ENCODE measurements at regions not wholly inside any gene's neighbourhood (a gene's known extent, or its start where the extent isn't known, plus 50 kb on each side); places are given as distances from the start of the nearest gene placed in this dataset.

DNA sequence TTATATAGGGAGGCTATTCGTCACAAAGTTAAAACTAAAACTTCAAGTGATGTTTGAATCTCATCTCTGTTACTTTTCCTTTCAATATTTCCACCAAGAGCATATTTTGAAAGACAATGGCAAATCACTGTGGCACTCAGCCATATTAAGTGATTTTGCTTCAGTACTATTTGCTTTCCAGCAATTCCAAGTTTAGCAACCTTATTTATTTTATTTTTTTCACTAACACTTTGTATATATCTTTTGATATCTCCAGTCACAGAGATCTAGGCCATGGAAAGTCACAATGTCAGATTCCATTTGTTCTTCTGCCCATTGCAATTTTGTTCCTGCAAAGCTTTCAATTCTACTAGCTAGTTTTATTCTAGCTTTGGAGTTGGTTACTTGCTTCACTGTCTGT lies 1514.5 kb upstream of the ADGRL3 start:
- no peak for TF ChIP-seq EZH2 (IDR thresholded peaks at IDR 0.05; ENCODE audit: insufficient read depth, low read length)
- TF ChIP-seq, protein P1, sequence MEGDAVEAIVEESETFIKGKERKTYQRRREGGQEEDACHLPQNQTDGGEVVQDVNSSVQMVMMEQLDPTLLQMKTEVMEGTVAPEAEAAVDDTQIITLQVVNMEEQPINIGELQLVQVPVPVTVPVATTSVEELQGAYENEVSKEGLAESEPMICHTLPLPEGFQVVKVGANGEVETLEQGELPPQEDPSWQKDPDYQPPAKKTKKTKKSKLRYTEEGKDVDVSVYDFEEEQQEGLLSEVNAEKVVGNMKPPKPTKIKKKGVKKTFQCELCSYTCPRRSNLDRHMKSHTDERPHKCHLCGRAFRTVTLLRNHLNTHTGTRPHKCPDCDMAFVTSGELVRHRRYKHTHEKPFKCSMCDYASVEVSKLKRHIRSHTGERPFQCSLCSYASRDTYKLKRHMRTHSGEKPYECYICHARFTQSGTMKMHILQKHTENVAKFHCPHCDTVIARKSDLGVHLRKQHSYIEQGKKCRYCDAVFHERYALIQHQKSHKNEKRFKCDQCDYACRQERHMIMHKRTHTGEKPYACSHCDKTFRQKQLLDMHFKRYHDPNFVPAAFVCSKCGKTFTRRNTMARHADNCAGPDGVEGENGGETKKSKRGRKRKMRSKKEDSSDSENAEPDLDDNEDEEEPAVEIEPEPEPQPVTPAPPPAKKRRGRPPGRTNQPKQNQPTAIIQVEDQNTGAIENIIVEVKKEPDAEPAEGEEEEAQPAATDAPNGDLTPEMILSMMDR (IDR thresholded peaks at IDR 0.05; ENCODE audit: insufficient read depth, low read depth, low read length): no peak
- H3K4me1 ChIP-seq (ENCODE audit: insufficient read depth, low read length): no peaks in the 10 kb centered on the region
- no peak overlapping the region for H2AFZ ChIP-seq (ENCODE audit: low read depth, low read length)
- Mint-ChIP-seq H3K4me3 (ENCODE audit: unreplicated experiment) (no peak overlapping the region), H3K9me3 (ENCODE audit: unreplicated experiment) (no peaks in the 10 kb centered on the region), H3K27me3 (ENCODE audit: low read depth, unreplicated experiment) (no peaks in the 10 kb centered on the region), H3K36me3 (ENCODE audit: low read depth, unreplicated experiment) (no peaks in the 10 kb centered on the region), H3K27ac (ENCODE audit: unreplicated experiment) (no peak overlapping the region), H3K4me1 (ENCODE audit: low read depth, unreplicated experiment) (no peaks in the 10 kb centered on the region)
- no peak for DNase-seq (ENCODE audit: low read depth)
- no peaks in the 10 kb centered on the region for H3K27me3 ChIP-seq (ENCODE audit: insufficient read depth, low read length)
- H3K9ac ChIP-seq (ENCODE audit: low read length): no peak overlapping the region
- H4K20me1 ChIP-seq (ENCODE audit: insufficient read depth, low read length): no peaks in the 10 kb centered on the region
- H3K27ac ChIP-seq (ENCODE audit: low read depth, low read length): no peak overlapping the region
- peaks cover 3% of the 10 kb centered on the region for H3K9me3 ChIP-seq (ENCODE audit: insufficient read depth, low read depth, low read length)
- H3K4me2 ChIP-seq (ENCODE audit: low read length): no peak overlapping the region
- no peaks in the 10 kb centered on the region for H3K36me3 ChIP-seq (ENCODE audit: insufficient read depth, low read length)
- no peak for FAIRE-seq
- H3K79me2 ChIP-seq (ENCODE audit: insufficient read depth, low read length): no peaks in the 10 kb centered on the region
- H3K4me3 ChIP-seq (ENCODE audit: insufficient read depth, low read depth, low read length): no peak overlapping the region

DNA sequence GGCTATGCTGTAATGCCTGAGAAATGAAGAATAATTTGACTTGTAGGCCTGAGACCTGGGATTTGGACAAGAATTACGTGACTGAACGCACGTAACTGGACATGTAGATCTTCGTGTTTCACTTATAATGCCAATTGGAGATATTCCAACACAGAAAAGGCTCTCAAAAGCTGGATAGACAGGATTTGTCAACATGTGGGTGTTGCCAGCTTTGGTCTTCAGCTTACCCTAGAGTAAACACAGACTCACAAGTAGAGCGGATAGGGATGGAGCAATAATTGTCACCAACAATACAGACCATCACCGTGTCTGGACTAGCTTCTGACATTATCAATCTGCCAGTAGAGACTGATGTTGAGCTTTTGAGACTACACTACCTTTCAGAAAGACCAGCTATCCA lies 1511.0 kb upstream of the ADGRL3 start:
- Histone ChIP-seq H3K4me3 (ENCODE audit: insufficient read depth, low read depth, low read length) (no peak overlapping the region), H3K36me3 (ENCODE audit: insufficient read depth, low read length) (no peaks in the 10 kb centered on the region), H3K4me2 (ENCODE audit: low read length) (no peak overlapping the region), H4K20me1 (ENCODE audit: insufficient read depth, low read length) (no peaks in the 10 kb centered on the region), H2AFZ (ENCODE audit: low read depth, low read length) (no peak overlapping the region), H3K27ac (ENCODE audit: low read depth, low read length) (no peak overlapping the region), H3K9me3 (ENCODE audit: insufficient read depth, low read depth, low read length) (peaks cover 3% of the 10 kb centered on the region), H3K9ac (ENCODE audit: low read length) (no peak overlapping the region), H3K4me1 (ENCODE audit: insufficient read depth, low read length) (no peaks in the 10 kb centered on the region), H3K27me3 (ENCODE audit: insufficient read depth, low read length) (no peaks in the 10 kb centered on the region), H3K79me2 (ENCODE audit: insufficient read depth, low read length) (no peaks in the 10 kb centered on the region)
- H3K27ac Mint-ChIP-seq (ENCODE audit: unreplicated experiment): no peak overlapping the region
- H3K4me3 Mint-ChIP-seq (ENCODE audit: unreplicated experiment): no peak overlapping the region
- no peak for DNase-seq (ENCODE audit: low read depth)
- FAIRE-seq: no peak
- H3K4me1 Mint-ChIP-seq (ENCODE audit: low read depth, unreplicated experiment): no peaks in the 10 kb centered on the region
- H3K9me3 Mint-ChIP-seq (ENCODE audit: unreplicated experiment): no peaks in the 10 kb centered on the region
- no peaks in the 10 kb centered on the region for H3K36me3 Mint-ChIP-seq (ENCODE audit: low read depth, unreplicated experiment)
- TF ChIP-seq, protein P1 (IDR thresholded peaks at IDR 0.05; ENCODE audit: insufficient read depth, low read depth, low read length): no peak
- no peak for TF ChIP-seq EZH2 (IDR thresholded peaks at IDR 0.05; ENCODE audit: insufficient read depth, low read length)
- no peaks in the 10 kb centered on the region for H3K27me3 Mint-ChIP-seq (ENCODE audit: low read depth, unreplicated experiment)

DNA sequence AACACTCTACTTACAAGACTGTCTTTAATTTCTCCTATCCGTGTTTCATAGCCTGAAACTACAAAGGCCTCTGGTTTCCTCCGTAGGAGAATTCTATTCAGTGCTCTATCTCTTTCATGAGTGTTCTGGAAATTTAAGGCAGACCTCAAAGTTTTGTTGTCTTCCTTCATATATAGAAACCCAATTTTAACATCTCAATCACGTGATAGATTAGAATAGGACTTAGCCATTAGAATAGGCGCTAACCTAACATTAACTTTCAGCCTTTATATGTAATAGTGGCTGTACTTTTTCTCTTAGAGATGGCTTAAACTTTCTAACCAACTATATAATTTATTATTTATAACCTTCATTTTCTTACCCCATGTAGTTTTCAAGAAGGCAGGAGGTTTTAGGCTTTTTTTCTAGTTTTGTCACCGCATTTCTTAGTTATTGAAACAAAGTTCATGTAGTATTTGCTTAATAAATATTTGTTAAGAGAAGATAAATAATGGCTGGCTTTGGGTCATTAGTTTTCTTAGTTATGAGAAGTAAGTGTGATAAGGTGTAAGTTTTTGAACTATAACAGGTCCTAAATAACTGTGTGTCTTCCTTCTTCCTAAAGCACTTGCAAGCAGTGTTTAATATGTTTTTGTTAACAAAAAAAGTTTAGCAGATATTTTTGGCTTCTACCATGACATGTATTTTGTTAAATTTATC lies 1504.6 kb upstream of the ADGRL3 start:
- no peak overlapping the region for H3K27ac ChIP-seq (ENCODE audit: low read depth, low read length)
- no peak for FAIRE-seq
- no peak overlapping the region for H3K4me3 Mint-ChIP-seq (ENCODE audit: unreplicated experiment)
- no peak overlapping the region for H2AFZ ChIP-seq (ENCODE audit: low read depth, low read length)
- TF ChIP-seq EZH2 (IDR thresholded peaks at IDR 0.05; ENCODE audit: insufficient read depth, low read length): no peak
- TF ChIP-seq, protein P1 (IDR thresholded peaks at IDR 0.05; ENCODE audit: insufficient read depth, low read depth, low read length): no peak
- no peaks in the 10 kb centered on the region for H3K9me3 ChIP-seq (ENCODE audit: insufficient read depth, low read depth, low read length)
- H3K4me3 ChIP-seq (ENCODE audit: insufficient read depth, low read depth, low read length): no peak overlapping the region
- H3K27me3 ChIP-seq (ENCODE audit: insufficient read depth, low read length): no peaks in the 10 kb centered on the region
- no peaks in the 10 kb centered on the region for H3K9me3 Mint-ChIP-seq (ENCODE audit: unreplicated experiment)
- DNase-seq (ENCODE audit: low read depth): no peak
- no peaks in the 10 kb centered on the region for H3K36me3 Mint-ChIP-seq (ENCODE audit: low read depth, unreplicated experiment)
- no peaks in the 10 kb centered on the region for H3K79me2 ChIP-seq (ENCODE audit: insufficient read depth, low read length)
- no peaks in the 10 kb centered on the region for H3K36me3 ChIP-seq (ENCODE audit: insufficient read depth, low read length)
- no peaks in the 10 kb centered on the region for H3K4me1 ChIP-seq (ENCODE audit: insufficient read depth, low read length)
- no peaks in the 10 kb centered on the region for H3K27me3 Mint-ChIP-seq (ENCODE audit: low read depth, unreplicated experiment)
- no peak overlapping the region for H3K9ac ChIP-seq (ENCODE audit: low read length)
- H3K4me2 ChIP-seq (ENCODE audit: low read length): no peak overlapping the region
- H3K27ac Mint-ChIP-seq (ENCODE audit: unreplicated experiment): no peak overlapping the region
- no peaks in the 10 kb centered on the region for H3K4me1 Mint-ChIP-seq (ENCODE audit: low read depth, unreplicated experiment)
- no peaks in the 10 kb centered on the region for H4K20me1 ChIP-seq (ENCODE audit: insufficient read depth, low read length)

All from astrocyte (in vitro differentiated cells and primary cell).